ENCODE measurements at regions not wholly inside any gene's neighbourhood (a gene's known extent, or its start where the extent isn't known, plus 50 kb on each side); places are given as distances from the start of the nearest gene placed in this dataset.

DNA sequence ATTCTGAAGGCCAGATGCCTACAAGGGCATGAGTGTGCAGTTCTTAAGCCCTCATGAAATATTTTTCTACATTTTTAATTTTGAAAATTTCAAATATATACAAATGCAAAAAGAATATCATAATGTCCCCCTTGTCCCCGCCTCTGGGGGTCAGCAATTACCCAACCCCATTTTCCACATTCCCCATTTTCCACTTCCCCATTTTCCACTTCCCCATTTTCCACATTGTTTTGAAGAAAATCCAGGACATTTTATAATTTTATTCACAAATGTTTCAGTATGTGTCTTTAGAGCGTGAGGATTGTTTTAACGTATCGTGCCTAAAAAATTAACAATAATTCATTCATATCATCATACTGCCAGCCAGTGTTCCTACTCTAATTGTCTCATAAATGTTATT is 403.6 kb upstream of the RAB6C start:
- TF ChIP-seq, protein P1, sequence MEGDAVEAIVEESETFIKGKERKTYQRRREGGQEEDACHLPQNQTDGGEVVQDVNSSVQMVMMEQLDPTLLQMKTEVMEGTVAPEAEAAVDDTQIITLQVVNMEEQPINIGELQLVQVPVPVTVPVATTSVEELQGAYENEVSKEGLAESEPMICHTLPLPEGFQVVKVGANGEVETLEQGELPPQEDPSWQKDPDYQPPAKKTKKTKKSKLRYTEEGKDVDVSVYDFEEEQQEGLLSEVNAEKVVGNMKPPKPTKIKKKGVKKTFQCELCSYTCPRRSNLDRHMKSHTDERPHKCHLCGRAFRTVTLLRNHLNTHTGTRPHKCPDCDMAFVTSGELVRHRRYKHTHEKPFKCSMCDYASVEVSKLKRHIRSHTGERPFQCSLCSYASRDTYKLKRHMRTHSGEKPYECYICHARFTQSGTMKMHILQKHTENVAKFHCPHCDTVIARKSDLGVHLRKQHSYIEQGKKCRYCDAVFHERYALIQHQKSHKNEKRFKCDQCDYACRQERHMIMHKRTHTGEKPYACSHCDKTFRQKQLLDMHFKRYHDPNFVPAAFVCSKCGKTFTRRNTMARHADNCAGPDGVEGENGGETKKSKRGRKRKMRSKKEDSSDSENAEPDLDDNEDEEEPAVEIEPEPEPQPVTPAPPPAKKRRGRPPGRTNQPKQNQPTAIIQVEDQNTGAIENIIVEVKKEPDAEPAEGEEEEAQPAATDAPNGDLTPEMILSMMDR (IDR thresholded peaks at IDR 0.05): no peak
- TF ChIP-seq POLR2A (IDR thresholded peaks at IDR 0.05): no peak

Data from lower leg skin (tissue), 3 donors.